Astrocyte of the spinal cord (primary cell): ENCODE measurements at regions not wholly inside any gene's neighbourhood (a gene's known extent, or its start where the extent isn't known, plus 50 kb on each side); places are given as distances from the start of the nearest gene placed in this dataset.

Experiments used
- DNase-seq: peaks from one replicate; pipeline ENCODE4 v3.0.0; 2011; ENCODE audit warnings: low read depth, low spot score
- H3K4me3 ChIP-seq: 2 replicates; pipeline ENCODE4 v1.5.1; 2011; ENCODE audit warnings: low read depth, mild to moderate bottlenecking, low read length, moderate library complexity
- CTCF ChIP-seq: IDR thresholded peaks from 2 replicates; pipeline ENCODE4 v1.5.1; 2012; ENCODE audit warnings: low read depth, mild to moderate bottlenecking, low read length, inconsistent platforms
- in situ Hi-C: cut with HindIII; loops from 2 replicates; pipeline ENCODE4 v1.10.0; 2017; ENCODE audit warnings: low sequenced_read_pairs

GRCh38 chr5:54760182-54760935 is 225.0 kb downstream of the ESM1 start:
- DNase-seq: no peak
- no peak for TF ChIP-seq CTCF
- in situ Hi-C loops: no loop called here

GRCh38 chr5:54758038-54758437 is 227.4 kb downstream of the ESM1 start:
- H3K4me3 ChIP-seq: no peak overlapping the region
- TF ChIP-seq CTCF: no peak
- in situ Hi-C loops: no loop called here
- peak; percentile 41 for DNase-seq

More at GRCh38 chr5:54760182-54760935, 225.0 kb downstream of the ESM1 start:
- no peak overlapping the region for H3K4me3 ChIP-seq

- H3K4me3 ChIP-seq: no peak overlapping the region
- no peak for DNase-seq
- in situ Hi-C loops: no loop called here
- no peak for TF ChIP-seq CTCF
Observed at GRCh38 chr5:54757541-54757940, 227.9 kb downstream of the ESM1 start.

- in situ Hi-C loops: no loop called here
- no peak overlapping the region for H3K4me3 ChIP-seq
- no peak for DNase-seq
- TF ChIP-seq CTCF: no peak
Observed at GRCh38 chr5:54756796-54757402, 228.5 kb downstream of the ESM1 start.

GRCh38 chr5:54756301-54756700 is 229.1 kb downstream of the ESM1 start:
- in situ Hi-C loops: no loop called here
- TF ChIP-seq CTCF: no peak
- no peak for DNase-seq
- no peak overlapping the region for H3K4me3 ChIP-seq

GRCh38 chr5:54754878-54755277 is 230.5 kb downstream of the ESM1 start:
- H3K4me3 ChIP-seq: no peak overlapping the region
- no peak for DNase-seq
- in situ Hi-C loops: no loop called here
- no peak for TF ChIP-seq CTCF
